ENCODE measurements at regions not wholly inside any gene's neighbourhood (a gene's known extent, or its start where the extent isn't known, plus 50 kb on each side); places are given as distances from the start of the nearest gene placed in this dataset.

DNA sequence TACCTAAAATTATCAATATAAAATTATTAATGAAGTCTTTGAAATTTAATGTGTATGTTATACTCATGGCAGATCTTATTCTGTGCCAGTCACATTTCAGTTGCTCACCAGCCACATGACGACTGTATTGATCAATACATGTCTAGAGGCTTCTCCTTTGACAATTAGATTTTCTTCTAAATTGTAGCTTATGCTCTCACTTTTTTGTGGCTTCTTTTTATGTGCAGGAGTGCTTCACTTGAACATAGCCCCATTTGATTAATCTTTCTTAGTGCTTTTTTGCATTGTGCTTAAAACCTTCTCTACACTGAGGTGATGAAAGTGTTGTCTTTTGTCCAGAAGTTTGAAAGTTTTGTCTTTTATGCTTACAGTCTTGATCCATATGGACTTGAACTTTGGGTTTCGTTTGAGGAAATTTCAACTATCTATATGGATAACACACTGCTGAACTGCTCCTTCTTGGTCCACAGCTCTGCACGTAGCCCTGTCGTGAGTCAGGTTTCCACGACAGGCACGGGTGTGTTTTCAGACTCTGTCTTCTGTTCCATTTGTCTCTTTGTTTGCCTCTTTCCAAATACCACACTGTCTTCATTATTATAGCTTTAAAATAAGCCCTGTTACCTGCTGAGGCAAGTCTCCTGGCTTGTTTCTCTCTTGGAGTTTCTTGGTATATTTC lies 393.9 kb upstream of the CFAP20DC start:
- no peak for DNase-seq

DNA sequence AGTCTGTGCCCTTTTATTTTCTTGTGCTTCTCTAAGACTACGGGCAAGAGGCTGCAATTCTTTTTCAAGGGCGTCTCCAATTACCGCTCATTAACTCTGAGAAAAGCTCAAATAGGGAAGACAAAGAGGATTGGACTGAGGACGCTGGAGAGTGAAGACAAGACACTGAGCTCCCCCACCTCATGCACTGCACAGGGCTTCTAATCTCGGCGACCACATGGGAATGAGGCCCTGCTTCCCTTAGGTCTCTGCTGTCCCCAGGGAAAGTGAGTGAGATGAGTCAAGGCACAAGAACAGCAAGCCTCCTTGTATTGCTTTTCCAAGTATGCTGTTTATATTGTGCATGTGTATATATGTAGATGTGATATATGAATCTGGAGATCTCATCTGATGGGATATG lies 392.2 kb upstream of the CFAP20DC start:
- DNase-seq, result peak; percentile 77

DNA sequence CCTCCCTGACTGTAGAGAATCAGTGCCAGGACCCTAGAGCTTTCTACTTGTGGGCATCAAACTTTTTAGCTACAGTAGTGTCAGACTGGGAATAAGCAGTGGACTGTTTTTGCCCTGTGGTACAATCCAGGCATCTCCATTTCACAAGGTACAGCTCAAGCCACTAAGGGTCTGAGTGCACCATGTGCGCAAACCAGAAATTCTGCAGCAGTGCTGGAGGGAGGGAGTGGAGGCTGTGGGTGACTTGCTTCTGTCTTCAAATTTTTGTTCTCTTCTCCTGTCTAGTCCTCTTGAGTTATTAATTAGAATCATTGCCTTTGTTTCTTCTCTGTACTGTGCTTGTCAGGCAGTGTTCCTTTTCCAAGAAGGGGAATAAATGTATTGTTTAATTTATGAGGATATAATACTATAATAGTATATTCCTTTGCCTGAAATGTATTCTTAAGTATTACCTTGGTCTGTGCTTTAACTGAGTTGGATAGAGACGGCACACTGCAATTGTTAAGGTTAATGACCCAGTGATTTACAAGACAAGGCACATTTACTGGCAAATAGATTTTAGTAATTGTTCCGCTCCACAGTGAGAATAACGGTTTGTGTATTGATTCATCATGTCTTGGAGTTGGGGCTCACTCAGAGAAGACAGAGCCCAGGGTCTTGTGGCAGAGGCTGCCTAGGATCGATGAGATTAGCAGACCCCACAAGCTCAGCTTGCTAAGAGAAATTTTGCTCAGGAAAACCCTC lies 390.6 kb upstream of the CFAP20DC start:
- no peak for DNase-seq

DNA sequence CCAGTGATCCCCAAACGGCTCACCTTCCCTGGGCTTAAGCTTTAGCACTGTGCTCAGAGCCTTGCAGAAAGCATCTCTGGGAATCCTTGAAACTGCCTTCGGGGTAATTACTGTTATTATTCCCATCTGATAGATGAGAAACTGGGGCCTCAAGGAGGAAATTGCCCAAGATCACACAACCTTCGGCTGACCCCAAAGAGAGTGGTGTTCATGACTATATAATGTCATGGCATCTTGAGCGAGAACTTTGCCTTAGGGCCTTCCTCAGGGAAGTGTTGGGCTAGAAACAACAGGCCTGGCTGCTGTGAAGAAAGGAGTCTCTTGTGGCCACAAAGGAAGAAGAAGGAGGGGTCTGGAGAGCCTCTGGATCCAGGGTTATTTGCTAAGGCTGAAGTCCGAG lies 388.7 kb upstream of the CFAP20DC start:
- no peak for DNase-seq

DNA sequence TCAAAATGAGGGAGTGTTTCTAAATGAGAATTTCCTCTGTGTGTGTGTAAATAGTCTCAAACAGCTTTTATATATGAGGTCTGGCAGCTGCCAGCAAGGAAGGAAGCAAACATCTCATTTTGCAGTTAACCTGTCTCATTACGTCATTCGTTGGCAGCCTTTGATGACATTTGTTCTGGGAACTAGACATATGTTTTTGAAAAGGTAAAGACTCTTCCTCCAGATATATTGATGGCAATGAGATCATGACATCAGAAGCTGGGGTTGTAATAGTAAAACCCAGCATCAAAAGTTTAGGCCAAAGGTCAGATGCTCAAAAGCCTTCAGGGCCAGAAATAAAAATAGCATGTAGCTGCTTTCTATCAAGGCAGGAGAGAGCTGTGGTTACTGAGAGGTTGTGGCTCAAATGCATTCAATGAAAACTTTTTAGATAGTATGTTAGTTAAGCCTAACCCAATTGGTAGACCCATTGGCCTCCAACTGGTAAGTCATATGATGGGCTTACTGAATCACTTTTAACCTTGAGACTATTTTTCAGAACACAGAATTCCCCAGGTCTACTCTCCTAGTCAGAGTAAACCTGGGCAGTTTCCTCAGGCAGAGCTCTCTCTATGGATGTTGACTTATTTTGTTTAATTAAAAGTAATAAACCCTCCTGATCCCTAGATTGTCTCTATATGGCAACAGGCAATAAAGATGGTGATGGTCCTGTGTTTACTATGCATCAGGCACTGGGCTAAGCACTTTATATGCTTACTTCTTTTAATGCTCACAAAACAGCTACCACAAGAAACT lies 386.5 kb upstream of the CFAP20DC start:
- DNase-seq, result no peak

DNA sequence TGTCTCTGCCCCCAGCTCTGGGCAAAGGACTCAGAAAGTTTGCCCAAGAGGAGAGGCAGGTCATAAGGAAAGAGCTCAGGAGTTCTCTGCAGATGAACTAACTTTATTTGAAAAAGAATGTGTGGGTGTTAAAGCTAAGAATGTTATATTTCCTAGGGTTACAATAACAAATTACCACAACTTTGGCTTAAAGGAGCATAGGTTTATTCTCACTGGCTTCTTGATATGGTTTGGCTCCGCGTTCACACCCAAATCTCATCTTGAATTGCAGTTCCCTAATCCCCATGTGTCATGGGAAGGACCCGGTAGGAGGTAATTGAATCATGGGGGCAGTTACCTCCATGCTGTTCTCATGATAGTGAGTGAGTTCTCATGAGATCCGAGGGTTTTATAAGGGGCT lies 383.7 kb upstream of the CFAP20DC start:
- DNase-seq, result no peak

DNA sequence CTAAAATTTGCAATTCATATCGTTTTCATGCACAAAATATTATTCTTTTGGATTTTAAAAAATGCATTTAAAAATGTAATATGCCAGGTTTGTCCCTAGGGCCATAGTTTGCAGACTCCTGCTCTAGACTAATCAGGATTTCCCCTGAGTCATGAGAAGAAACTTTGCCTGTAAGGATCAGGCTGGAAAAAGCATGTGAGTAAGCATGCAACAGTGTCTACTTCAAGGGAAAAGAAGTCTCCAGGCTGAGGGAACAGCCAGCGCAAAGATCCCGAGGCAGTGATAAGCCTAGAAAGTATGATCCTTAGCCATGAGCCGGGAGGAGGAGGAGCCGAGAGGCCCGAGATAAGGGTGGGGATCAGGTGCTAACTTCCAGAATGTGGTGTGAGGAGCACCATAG lies 382.8 kb upstream of the CFAP20DC start:
- peak; percentile 77 for DNase-seq

DNA sequence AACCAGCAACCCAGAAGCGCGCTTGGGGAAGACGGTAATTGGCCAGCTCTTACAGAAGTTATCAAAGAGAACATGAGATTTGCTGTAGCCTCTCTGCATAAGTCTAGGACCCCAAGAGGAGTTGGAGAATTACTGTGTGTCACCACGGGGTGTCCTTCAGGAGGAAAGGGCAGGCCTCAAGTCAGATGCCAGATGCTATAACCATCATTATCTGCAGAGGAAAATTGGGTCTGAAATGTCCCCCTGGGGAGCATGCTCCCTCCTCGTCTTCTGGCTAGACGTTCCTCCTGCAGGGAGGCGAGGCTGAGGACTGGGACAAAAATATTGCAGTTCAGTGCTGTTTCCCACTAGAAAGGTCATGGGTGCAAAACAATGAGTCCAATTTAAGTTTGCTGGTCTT lies 380.5 kb upstream of the CFAP20DC start:
- DNase-seq, result no peak

DNA sequence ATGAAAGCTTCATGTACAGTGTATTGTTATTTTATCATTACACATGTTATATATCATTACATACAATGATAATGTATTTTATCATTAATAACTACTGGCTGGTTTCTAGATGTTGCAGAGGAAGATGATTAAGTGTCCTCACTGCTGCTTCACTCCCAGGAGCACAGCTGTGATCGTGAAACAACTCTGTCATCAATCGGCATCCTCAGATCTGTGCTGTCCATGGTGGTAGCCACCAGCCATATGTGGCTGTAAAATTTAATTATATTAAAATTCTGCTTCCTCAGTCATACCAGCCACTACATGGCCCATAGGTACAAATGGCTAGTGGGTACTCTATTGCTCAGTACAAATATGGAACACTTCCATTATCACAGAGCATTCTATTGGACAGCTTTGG lies 379.4 kb upstream of the CFAP20DC start:
- peak; percentile 36 for DNase-seq

DNA sequence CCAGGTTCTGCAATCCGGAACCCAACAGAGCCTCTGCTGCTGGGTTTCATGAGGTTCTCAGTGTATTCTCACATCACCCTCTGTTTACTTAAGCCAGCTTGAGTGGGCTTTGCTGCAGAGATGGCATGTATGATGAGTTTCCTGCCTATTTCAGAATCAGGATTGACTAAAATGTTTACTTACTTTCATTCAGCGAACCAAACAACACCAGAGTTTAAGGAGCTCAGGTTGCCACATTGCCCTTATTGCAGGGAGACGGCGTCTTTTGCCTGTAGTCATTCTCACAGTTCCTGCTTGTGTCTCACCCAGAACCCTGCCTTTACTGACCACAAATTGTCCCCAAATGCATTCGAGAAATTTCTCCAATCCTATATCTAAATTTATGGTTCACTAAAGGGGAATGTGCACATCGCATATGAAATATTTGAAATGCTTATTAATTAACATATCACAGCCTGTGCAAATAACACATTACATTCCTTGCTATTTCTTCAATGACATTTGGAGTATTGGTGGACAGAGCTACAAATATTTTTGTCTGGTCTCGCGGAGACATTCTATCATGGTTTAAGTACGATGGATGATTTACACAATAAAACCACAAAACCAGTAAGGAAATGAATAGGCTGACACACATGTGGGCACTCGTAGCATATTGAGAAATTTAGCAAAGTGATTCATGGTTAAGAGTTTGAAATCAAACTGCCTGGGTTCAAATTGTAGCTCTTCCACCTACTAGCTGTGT lies 377.2 kb upstream of the CFAP20DC start:
- peak; percentile 97 for DNase-seq

DNA sequence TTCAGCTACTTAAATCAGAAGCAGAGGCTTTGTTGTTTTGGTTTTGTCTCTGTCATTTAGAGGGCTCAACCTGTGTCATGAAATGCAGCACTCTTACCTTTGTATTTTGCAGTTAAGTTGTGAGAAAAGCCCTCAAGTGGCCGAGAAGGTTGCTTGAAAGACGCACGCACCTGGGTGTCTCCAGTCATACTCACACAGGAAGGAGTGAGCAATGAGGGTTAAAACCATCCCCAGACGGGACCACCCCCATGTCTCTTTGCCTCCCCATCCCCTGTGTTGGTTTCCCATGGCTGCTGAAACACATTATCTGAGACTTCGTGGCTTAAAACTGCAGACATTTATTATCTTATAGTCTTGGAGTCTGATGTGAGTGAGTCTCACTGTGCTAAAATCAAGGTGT lies 376.1 kb upstream of the CFAP20DC start:
- no peak for DNase-seq

DNA sequence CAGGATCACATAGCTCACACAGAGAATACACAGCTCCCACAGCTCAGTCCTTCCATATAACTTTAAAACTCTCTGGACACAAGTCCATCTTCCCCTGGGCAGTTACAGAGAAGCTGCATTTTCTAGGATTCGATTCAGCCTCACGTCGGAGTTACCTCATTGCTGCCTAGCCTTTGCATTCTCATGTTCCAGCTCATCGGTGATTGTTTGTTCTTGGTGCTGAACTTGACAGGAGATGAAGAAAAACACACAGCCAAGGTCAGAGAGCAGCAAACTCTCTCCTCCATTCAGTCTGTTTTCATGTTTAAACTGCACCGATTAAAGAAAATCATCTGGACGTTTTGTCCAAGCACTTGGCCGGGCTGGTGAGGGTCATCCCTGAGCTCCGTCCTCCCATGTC lies 375.5 kb upstream of the CFAP20DC start:
- DNase-seq, result peak; percentile 83

DNA sequence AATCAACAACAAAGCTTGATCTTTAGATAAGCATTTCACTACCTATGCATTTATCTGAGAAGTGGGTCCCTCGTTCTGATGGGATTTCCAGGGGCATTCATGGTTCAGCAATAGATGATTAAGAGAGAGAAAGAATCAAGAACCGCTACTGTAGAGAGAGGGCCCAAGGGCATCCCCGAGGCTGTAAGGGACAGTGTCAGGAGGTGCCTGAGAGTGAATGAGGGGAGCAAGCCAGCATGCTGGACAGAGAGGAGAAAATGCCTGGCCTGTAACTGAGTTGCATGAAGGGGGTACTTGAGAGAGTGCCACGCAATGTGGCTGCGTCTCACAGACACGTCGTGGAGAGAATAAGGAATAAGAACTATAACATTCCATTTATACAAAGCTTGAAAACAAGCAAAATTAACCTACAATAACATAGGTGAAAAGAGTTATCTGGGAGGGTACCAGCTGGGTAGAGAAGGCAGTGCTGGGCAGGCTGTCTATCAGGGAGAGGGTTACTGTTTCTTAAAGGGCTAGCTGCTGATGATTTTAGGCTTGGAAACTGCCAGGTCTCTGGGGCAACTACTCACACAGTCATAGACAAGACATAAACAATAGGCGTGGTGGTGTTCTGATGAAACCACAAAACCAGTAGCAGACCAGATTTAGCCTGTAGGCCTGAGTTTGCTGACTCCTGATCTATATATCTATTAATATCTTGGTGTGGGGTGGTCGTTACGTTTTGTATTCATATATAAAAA lies 374.6 kb upstream of the CFAP20DC start:
- DNase-seq, result peak; percentile 82

DNA sequence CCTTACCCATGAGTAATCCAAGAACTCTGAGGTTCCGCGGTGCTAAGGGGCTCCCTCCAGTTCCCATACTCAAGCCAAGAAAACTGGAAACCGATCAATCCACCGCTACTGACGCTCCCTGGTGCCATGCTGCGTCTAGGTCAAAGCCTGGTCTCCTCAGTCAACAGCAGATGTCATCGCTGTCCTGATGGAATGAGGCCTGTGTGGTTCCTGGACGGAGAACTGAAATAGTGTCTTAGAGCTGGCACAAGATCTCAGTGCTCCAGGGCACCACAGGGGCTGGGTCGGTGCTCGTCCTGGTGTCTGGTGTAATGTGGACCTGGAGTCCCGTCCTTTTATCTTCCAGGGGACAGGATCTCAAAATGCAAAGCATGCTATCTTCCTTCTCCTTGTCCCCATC lies 373.9 kb upstream of the CFAP20DC start:
- DNase-seq, result no peak

DNA sequence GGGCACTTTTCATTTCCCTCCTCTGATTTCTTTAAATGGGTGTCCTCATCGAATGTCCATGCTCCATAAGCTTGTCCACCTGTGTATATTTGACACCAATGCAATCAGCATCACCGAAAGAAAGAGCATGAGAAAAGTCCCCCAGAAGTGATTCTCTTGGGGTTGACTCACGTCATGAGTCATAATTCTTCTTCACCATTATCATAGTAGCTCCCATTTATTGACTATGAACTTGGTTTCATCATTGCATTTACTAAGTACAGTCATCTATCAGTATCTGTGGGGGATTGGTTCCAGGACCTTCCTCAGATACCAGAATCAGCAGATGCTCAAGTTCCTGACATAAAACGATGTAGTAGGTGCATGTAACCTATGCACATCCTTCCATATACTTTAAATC lies 372.5 kb upstream of the CFAP20DC start:
- peak; percentile 79 for DNase-seq

DNA sequence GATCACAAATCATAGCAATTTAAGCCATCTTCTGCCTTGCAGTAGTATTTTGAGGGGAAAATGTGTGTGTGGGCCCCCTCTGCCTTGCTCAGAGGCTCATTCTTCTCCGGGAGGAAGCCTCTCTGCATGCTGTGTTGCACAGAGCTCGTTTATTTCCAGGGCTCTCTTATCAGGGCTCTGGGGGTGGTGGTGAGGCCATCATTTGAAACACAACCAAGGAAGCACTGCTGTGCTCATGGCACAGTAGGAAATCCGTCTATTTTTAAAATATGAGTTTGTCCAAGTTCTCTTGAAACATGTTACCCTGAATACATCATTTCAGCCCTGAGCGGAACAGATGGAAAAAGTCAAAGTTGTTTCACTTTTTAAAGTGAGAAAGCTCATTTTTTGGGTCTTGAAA lies 369.0 kb upstream of the CFAP20DC start:
- no peak for DNase-seq

DNA sequence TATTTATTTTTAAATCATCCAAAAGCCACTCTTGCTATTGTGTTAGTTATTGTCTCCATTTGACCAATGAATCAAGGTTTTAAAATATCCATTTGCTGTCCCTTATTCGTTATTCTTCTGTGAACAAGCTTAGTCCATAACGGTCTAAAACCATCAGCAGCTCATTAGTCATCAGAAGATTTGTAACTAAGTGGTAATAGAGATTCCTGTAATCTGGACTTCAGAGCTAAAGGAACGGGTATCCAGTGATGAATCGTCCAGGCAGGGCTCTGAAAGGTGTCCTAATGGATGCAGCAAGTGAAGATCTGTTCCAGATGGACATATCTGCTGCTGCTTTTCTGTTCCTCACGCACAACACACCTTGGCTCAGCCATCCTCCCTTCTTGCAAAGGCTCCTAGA lies 362.7 kb upstream of the CFAP20DC start:
- DNase-seq, result no peak

DNA sequence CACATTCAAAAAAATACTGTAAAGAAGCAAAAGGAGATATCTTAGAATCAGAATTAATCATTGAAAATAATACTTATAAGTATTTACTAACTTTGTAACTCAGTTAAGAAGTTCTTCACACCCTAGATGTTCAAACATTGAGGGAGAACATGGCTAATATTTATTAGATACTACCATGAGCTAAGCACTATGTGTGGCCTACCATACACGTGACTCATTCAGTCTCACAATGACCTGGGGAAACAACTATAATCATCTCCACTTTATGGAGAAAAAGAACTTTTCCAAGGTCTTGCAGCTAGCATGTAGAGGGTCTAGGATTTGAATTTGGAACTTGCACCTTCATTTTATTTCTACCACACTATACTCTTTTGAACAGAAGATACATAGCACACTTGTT lies 361.9 kb upstream of the CFAP20DC start:
- peak; percentile 16 for DNase-seq

DNA sequence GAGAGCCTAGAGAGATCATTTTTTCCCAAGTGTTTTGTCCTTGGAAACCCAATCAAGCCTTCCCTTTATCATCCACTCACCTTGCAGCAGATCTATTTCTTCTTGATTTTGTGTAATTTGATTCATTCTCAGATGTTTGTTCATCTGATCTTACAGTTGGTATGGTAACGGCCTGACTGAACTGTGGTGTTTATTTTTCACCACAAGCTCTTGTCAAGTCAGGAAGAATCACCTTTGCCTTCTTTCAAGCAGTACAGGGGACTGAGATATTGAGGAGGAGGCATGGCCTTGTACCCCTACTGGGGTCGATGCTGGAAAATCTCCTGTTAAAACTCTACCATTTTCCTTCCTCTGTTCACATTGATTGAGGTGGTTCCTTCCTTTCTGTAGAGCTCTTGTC lies 361.4 kb upstream of the CFAP20DC start:
- DNase-seq, result no peak

DNA sequence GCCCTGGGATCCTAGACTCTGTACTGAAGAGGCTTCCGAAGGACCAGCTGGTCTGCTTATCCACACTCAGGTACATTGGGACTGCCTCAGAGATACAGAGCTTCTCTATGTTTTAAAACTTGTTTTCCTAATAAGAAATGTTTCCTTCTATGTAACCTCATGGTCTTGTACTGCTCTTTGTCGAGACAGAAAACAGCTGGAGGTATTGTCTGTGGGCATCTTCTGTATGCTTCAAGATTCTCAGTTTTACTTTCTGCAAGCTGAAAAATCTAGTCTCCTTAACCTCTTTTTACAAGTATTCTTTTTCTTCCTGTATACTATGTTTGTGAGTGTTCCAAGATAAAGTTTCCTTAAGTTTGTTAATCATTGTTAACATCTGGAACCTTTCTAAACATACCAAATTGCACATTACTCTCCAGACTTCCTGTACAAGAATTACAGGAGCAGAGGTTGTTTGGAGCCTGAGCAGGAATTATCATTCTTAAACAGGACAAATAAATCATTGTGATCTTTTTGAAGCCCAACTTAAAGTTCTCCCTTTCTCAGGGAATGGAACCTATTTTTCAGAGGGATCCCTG lies 358.3 kb upstream of the CFAP20DC start:
- DNase-seq, result no peak

DNA sequence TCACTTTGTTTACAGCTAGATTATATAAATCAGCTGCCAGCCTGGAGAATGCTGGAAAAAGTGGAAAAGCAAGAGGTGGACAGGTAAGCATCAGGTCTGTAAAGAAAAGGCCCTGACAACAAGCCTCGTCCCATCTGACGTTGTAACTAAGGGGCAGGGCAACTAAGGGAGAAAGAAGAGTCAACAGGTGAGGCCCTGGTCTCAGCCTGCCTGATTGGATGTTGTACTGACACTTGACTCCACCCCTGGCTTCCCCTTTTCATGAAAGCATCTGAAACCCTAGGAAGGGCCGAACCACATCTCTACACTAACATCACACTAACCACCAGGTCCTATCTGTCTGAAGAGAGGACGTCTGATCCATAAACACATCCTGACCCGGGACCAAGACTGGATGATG lies 357.6 kb upstream of the CFAP20DC start:
- DNase-seq, result no peak

DNA sequence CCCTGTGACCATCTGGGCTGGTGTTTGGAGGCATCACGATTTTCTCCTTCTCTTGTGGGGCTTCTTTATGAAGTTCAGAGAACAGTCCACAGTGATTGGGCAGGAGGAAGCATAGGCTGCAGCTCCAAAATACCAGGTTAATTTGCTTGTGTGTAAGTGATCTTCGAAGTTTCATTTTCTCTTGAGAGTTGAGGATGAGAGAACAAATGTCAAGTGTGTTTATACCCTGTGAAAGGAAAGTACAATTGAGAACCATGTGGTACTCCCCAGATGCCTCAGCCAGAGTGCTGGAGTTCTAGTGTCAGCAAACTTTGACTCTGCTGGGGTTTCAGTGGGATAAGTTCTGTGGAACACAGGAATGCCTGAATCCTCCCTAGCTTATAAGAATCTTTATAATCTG lies 357.1 kb upstream of the CFAP20DC start:
- DNase-seq, result no peak

All from fibroblast of skin of back (primary cell).